Fibroblast of villous mesenchyme (primary cell): ENCODE measurements at regions not wholly inside any gene's neighbourhood (a gene's known extent, or its start where the extent isn't known, plus 50 kb on each side); places are given as distances from the start of the nearest gene placed in this dataset.
"Not testable (repeated sequence)": the region's sequence is repeated elsewhere in the genome, so short reads cannot be mapped to it uniquely, and the experiment has no call there.

Experiments
- DNase-seq: peaks from one replicate; pipeline ENCODE4 v3.0.0-alpha.2; 2010; ENCODE audit warnings: low read depth
- H3K4me3 ChIP-seq: 2 replicates; pipeline ENCODE4 v1.5.1; 2011; ENCODE audit warnings: low read depth, mild to moderate bottlenecking, low read length
- TF ChIP-seq, protein P1 (sequence below): IDR thresholded peaks from 2 replicates; pipeline ENCODE4 v1.5.1; 2012; ENCODE audit warnings: low read depth, mild to moderate bottlenecking, low read length; ENCODE audit not compliant: insufficient read depth

DNA sequence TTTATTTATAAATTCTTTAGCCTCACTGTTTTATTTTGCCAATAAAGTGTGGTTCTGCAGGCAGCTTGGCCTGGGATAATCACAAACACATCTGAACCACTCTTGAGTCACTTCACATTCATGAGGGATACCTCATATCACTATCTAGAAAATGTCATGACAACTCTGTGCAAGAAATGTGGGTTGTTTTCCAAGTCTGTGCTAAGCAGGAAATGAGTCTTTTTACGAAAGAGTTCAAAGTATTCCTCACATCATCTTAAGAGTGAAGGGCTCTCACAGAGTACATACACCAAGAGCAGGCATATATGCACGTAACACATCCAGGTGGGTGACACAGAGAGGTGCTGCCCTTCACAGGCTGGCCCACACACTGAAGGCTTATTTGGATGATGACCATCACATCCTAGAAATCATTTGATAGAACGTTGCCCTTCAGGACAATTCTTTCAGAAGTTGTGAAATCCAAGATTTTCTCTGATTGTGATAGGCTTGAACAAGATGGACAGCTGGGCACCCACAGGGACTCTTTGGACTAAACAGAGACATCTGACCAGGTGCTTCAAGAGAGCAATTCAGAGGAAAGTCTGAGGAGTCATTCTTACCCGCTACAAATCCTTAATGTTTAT, 811.1 kb upstream of the LRATD1 start:
- DNase-seq: peak; percentile 33
- H3K4me3 ChIP-seq: no peak overlapping the region
- TF ChIP-seq, protein P1, sequence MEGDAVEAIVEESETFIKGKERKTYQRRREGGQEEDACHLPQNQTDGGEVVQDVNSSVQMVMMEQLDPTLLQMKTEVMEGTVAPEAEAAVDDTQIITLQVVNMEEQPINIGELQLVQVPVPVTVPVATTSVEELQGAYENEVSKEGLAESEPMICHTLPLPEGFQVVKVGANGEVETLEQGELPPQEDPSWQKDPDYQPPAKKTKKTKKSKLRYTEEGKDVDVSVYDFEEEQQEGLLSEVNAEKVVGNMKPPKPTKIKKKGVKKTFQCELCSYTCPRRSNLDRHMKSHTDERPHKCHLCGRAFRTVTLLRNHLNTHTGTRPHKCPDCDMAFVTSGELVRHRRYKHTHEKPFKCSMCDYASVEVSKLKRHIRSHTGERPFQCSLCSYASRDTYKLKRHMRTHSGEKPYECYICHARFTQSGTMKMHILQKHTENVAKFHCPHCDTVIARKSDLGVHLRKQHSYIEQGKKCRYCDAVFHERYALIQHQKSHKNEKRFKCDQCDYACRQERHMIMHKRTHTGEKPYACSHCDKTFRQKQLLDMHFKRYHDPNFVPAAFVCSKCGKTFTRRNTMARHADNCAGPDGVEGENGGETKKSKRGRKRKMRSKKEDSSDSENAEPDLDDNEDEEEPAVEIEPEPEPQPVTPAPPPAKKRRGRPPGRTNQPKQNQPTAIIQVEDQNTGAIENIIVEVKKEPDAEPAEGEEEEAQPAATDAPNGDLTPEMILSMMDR: no peak

DNA sequence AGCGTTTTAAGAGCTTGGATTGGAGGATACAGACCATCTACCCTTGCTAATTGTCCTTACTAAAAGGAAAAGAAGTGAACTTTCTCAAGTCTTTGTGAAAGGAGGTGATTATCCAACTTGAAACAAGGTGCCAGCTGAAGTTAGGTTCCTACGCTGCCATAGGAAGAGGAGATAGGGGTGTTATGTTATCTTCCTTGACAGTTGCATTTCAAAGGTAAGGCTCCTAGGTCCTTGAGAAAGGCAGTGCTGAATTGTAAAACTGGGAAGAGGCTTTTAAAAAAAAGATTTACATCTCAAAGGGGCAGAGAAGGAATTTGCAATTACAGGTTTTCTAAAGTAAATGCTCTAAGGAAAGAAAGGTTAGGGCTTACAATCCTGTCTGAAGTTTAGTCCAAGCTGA, 810.2 kb upstream of the LRATD1 start:
- H3K4me3 ChIP-seq: no peak overlapping the region
- no peak for DNase-seq
- TF ChIP-seq, protein P1: no peak

DNA sequence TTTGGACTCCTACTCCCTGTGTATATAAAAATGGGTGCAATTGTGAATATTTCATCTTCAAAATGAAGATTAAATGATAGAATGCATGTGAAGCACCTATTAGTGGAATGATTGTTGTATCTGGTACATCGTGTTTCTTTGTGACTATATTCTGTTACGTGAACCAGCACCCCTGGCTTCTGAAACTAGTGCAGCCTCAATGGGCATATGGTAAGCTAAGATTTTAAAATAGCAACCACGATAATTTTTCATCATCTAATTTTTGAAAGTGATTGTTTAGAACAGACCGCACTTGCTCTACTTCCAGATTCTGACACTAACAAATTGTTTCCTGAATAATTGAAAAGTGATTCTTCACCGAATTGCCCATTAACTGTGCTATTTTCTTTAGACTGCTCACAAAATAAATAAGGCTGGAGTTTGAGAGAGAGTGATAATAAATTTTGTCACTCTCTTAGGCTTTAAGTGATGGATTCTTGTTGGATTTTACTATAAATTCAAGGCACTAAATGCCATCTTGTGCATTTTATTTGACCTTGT, 806.1 kb upstream of the LRATD1 start:
- H3K4me3 ChIP-seq: no peak overlapping the region
- DNase-seq: no peak
- TF ChIP-seq, protein P1: no peak

DNA sequence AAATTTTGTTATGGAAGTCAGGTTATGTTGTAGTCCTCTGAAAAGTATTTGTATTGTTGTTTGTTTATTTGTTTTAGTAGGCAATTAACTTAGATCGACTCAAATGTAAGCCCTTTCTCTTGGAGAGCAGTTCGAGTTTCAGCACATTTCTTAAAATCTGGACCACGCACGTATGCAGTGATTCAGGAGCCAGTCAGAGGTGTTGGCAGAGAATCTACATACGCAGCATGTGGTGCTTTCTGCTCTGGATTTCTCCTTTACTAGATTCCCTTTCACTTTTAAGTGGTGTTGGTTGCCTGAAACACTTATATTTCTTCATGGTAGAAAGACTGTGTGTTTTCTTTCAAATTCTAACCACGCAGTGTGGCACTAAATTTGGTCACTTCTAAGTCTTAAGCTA, 773.9 kb upstream of the LRATD1 start:
- TF ChIP-seq, protein P1: no peak
- no peak overlapping the region for H3K4me3 ChIP-seq
- peak; percentile 0 for DNase-seq

DNA sequence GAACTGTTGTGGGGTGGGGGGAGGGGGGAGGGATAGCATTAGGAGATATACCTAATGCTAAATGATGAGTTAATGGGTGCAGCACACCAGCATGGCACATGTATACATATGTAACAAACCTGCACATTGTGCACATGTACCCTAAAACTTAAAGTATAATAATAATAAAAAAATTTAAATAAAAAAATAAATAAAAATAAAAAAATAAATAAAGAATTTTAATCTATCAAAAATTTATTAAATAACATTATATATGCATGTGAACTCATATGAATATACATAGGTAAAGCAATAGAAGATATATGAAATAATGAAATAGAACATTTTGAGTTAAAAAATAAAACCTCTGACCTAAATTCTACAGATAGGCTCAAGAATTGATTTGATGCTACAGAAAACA, 764.2 kb upstream of the LRATD1 start:
- not testable (repeated sequence) for DNase-seq, H3K4me3 ChIP-seq

DNA sequence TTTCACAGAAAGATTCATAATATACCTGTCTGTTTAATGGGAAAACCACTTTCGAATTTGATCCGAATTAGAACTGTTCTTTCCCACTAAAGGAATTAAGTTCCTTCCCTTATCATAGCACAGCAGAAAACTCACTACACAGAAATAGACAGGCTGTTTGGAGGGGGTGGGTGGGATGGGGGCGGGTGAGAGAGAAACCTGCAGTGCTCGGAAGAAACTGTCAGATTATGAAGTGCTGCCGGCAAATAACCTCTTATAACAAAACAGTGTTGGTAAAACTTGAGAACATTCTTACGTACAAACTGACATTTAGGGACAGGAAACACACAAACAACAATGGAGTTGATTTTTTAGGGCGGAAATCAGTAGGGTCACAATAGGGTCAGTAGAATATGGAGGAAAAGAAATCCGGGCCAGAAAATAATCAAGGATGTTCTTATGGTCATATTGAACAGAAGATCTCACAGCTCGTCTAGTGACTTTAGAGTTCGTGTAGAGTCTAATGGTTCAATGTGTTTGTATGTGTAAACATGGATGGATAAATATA, 756.0 kb upstream of the LRATD1 start:
- no peak overlapping the region for H3K4me3 ChIP-seq
- TF ChIP-seq, protein P1: no peak
- no peak for DNase-seq

DNA sequence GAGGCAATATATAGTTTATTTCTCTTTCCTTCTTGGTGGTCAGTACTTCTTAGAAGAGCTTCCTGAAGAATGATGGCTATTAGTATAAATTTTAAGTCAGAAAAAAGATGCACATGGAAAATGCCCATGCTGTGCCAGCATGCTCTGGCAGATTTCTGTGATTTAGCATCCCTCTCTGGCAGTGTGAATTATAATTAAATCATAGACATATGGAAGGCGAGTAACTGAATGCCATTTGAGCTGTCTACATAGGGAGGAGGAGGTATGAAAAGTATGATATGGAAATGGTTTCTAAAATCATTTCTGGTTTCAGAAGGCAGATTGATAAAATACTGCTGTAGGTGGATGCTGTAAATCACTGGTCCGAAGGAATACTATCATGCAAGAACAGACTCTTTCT, 754.9 kb upstream of the LRATD1 start:
- no peak for DNase-seq
- TF ChIP-seq, protein P1: no peak
- H3K4me3 ChIP-seq: no peak overlapping the region
